ENCODE measurements at regions not wholly inside any gene's neighbourhood (a gene's known extent, or its start where the extent isn't known, plus 50 kb on each side); places are given as distances from the start of the nearest gene placed in this dataset.

DNA sequence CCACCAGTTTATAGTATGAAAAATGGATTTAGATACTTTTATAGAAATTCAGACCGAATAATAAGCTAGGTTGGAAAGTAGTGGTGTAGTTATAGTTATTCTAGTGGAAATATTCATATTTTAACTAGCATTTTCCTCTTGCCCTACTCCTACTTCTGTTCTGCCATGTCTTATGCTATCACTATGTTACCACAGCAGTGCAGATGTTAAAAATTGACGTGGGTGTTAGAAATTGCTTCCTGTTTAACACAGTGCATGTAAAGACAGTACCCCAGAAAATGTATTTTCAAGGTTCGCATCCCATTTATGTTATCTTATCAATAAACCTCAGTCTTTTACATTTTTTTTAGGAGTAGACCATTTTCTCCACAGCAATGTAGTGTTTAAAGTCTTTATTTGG, 774.2 kb upstream of the CDH10 start:
- TF ChIP-seq PHF8 (IDR thresholded peaks at IDR 0.05; ENCODE audit: borderline replicate concordance, low read depth) = no peak
- no peak for TF ChIP-seq POLR2A (IDR thresholded peaks at IDR 0.05; ENCODE audit: low read length)
- TF ChIP-seq, protein P1, sequence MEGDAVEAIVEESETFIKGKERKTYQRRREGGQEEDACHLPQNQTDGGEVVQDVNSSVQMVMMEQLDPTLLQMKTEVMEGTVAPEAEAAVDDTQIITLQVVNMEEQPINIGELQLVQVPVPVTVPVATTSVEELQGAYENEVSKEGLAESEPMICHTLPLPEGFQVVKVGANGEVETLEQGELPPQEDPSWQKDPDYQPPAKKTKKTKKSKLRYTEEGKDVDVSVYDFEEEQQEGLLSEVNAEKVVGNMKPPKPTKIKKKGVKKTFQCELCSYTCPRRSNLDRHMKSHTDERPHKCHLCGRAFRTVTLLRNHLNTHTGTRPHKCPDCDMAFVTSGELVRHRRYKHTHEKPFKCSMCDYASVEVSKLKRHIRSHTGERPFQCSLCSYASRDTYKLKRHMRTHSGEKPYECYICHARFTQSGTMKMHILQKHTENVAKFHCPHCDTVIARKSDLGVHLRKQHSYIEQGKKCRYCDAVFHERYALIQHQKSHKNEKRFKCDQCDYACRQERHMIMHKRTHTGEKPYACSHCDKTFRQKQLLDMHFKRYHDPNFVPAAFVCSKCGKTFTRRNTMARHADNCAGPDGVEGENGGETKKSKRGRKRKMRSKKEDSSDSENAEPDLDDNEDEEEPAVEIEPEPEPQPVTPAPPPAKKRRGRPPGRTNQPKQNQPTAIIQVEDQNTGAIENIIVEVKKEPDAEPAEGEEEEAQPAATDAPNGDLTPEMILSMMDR (IDR thresholded peaks at IDR 0.05) = no peak
- TF ChIP-seq MYC (IDR thresholded peaks at IDR 0.05; ENCODE audit: borderline replicate concordance, low read length) = no peak
- TF ChIP-seq, protein P2, sequence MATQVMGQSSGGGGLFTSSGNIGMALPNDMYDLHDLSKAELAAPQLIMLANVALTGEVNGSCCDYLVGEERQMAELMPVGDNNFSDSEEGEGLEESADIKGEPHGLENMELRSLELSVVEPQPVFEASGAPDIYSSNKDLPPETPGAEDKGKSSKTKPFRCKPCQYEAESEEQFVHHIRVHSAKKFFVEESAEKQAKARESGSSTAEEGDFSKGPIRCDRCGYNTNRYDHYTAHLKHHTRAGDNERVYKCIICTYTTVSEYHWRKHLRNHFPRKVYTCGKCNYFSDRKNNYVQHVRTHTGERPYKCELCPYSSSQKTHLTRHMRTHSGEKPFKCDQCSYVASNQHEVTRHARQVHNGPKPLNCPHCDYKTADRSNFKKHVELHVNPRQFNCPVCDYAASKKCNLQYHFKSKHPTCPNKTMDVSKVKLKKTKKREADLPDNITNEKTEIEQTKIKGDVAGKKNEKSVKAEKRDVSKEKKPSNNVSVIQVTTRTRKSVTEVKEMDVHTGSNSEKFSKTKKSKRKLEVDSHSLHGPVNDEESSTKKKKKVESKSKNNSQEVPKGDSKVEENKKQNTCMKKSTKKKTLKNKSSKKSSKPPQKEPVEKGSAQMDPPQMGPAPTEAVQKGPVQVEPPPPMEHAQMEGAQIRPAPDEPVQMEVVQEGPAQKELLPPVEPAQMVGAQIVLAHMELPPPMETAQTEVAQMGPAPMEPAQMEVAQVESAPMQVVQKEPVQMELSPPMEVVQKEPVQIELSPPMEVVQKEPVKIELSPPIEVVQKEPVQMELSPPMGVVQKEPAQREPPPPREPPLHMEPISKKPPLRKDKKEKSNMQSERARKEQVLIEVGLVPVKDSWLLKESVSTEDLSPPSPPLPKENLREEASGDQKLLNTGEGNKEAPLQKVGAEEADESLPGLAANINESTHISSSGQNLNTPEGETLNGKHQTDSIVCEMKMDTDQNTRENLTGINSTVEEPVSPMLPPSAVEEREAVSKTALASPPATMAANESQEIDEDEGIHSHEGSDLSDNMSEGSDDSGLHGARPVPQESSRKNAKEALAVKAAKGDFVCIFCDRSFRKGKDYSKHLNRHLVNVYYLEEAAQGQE (IDR thresholded peaks at IDR 0.05) = no peak
- TF ChIP-seq RAD21 (conservative IDR thresholded peaks at IDR 0.05 in 1 of 2, IDR thresholded peaks at IDR 0.05 in 1 of 2) = no peak
- no peak for TF ChIP-seq HOXA7 (CRISPR knock-in tag; IDR thresholded peaks at IDR 0.05)
- no peak for TF ChIP-seq JUN (IDR thresholded peaks at IDR 0.05)
- no peak for TF ChIP-seq CHD2 (IDR thresholded peaks at IDR 0.05; ENCODE audit: low read length, partially characterized antibody)
